ENCODE measurements at regions not wholly inside any gene's neighbourhood (a gene's known extent, or its start where the extent isn't known, plus 50 kb on each side); places are given as distances from the start of the nearest gene placed in this dataset.

GRCh38 chr4:123591875-123592274, 195.3 kb downstream of the SPRY1 start:
- TF ChIP-seq CTCF (IDR thresholded peaks at IDR 0.05; ENCODE audit: low read depth, low read length), result no peak
- no peak overlapping the region for H3K4me3 ChIP-seq (ENCODE audit: low read depth, low read length)

- TF ChIP-seq CTCF (IDR thresholded peaks at IDR 0.05; ENCODE audit: low read depth, low read length), result no peak
- H3K4me3 ChIP-seq (ENCODE audit: low read depth, low read length), result no peak overlapping the region
These were observed 197.1 kb downstream of the SPRY1 start for GRCh38 chr4:123593655-123594054.

- TF ChIP-seq CTCF (IDR thresholded peaks at IDR 0.05; ENCODE audit: low read depth, low read length), result no peak
- H3K4me3 ChIP-seq (ENCODE audit: low read depth, low read length), result no peak overlapping the region
These were observed 200.2 kb downstream of the SPRY1 start for GRCh38 chr4:123596805-123597204.

GRCh38 chr4:123597586-123597985, 201.0 kb downstream of the SPRY1 start:
- H3K4me3 ChIP-seq (ENCODE audit: low read depth, low read length), result no peak overlapping the region

GRCh38 chr4:123598331-123598730, 201.7 kb downstream of the SPRY1 start:
- no peak for TF ChIP-seq CTCF (IDR thresholded peaks at IDR 0.05; ENCODE audit: low read depth, low read length)
- H3K4me3 ChIP-seq (ENCODE audit: low read depth, low read length), result no peak overlapping the region

More at GRCh38 chr4:123597586-123597985, 201.0 kb downstream of the SPRY1 start:
- no peak for TF ChIP-seq CTCF (IDR thresholded peaks at IDR 0.05; ENCODE audit: low read depth, low read length)

GRCh38 chr4:123599061-123599919, 202.7 kb downstream of the SPRY1 start:
- H3K4me3 ChIP-seq (ENCODE audit: low read depth, low read length), result no peak overlapping the region
- TF ChIP-seq CTCF (IDR thresholded peaks at IDR 0.05; ENCODE audit: low read depth, low read length), result no peak
